GM23338 (cell line): ENCODE measurements at regions not wholly inside any gene's neighbourhood (a gene's known extent, or its start where the extent isn't known, plus 50 kb on each side); places are given as distances from the start of the nearest gene placed in this dataset.

Source experiments
- ATAC-seq: fragments of 200-7000 bp; cut with Tn5 transposase; 3 replicates; pipeline ENCODE4 v1.9.1; 2020
- DNase-seq: peaks from one replicate; pipeline ENCODE4 v3.0.0-alpha.2; 2015; ENCODE audit warnings: low spot score
- H2AFZ ChIP-seq: fragments of 200-600 bp; sonication (generic); 2 replicates; pipeline ENCODE4 v1.8.0; 2016; ENCODE audit warnings: antibody characterized with exemption, mild to moderate bottlenecking, moderate library complexity
- H3F3A ChIP-seq: fragments of 200-600 bp; sonication (generic); replicated peaks from 2 replicates; pipeline ENCODE4 v1.8.0; 2017; ENCODE audit warnings: antibody characterized with exemption, mixed run types, low read depth
- H3K27ac ChIP-seq: fragments of 200-600 bp; sonication (generic); 2 replicates; pipeline ENCODE4 v1.6.1; 2016; ENCODE audit warnings: low read depth
- H3K27me3 ChIP-seq: fragments of 200-600 bp; sonication (generic); 2 replicates; pipeline ENCODE4 v1.8.0; 2016; ENCODE audit warnings: mild to moderate bottlenecking, mixed run types, moderate library complexity; ENCODE audit not compliant: insufficient read depth
- H3K36me3 ChIP-seq: fragments of 200-600 bp; sonication (generic); 2 replicates; pipeline ENCODE4 v1.8.0; 2016; ENCODE audit warnings: mild to moderate bottlenecking; ENCODE audit not compliant: insufficient read depth
- H3K4me1 ChIP-seq: fragments of 200-600 bp; sonication (generic); 2 replicates; pipeline ENCODE4 v1.8.0; 2016; ENCODE audit warnings: mild to moderate bottlenecking, moderate library complexity; ENCODE audit not compliant: insufficient read depth
- H3K4me2 ChIP-seq: fragments of 200-600 bp; sonication (generic); 2 replicates; pipeline ENCODE4 v1.7.1; 2017; ENCODE audit warnings: mixed run types
- H3K4me3 ChIP-seq: fragments of 200-600 bp; sonication (generic); 2 replicates; pipeline ENCODE4 v1.6.1; 2016; ENCODE audit warnings: mixed run types
- H3K79me2 ChIP-seq: fragments of 200-600 bp; sonication (generic); replicated peaks from 2 replicates; pipeline ENCODE4 v1.8.0; 2017; ENCODE audit warnings: mild to moderate bottlenecking; ENCODE audit not compliant: insufficient read depth
- H3K9me2 ChIP-seq: fragments of 200-600 bp; sonication (generic); 2 replicates; pipeline ENCODE4 v1.8.0; 2017; ENCODE audit not compliant: insufficient read depth
- H4K20me1 ChIP-seq: fragments of 200-600 bp; sonication (generic); replicated peaks from 2 replicates; pipeline ENCODE4 v1.8.0; 2017; ENCODE audit warnings: mild to moderate bottlenecking; ENCODE audit not compliant: insufficient read depth
- H3K27ac Mint-ChIP-seq: 2 replicates; pipeline ENCODE4 v1.8.0; 2020; ENCODE audit warnings: inconsistent platforms, mild to moderate bottlenecking, moderate library complexity, mixed read lengths
- H3K27me3 Mint-ChIP-seq: 3 replicates; pipeline ENCODE4 v1.8.0; 2022; ENCODE audit warnings: low read depth, mild to moderate bottlenecking, moderate library complexity, mixed read lengths, inconsistent platforms; ENCODE audit not compliant: insufficient read depth, poor library complexity
- H3K36me3 Mint-ChIP-seq: 3 replicates; pipeline ENCODE4 v1.8.0; 2021; ENCODE audit warnings: low read depth, mild to moderate bottlenecking, inconsistent platforms, moderate library complexity, mixed read lengths
- H3K4me1 Mint-ChIP-seq: 3 replicates; pipeline ENCODE4 v1.8.0; 2020; ENCODE audit warnings: mild to moderate bottlenecking, inconsistent platforms, mixed read lengths
- H3K4me3 Mint-ChIP-seq: 3 replicates; pipeline ENCODE4 v1.8.0; 2021; ENCODE audit warnings: moderate library complexity, mild to moderate bottlenecking, inconsistent platforms, mixed read lengths
- H3K9me3 Mint-ChIP-seq: 3 replicates; pipeline ENCODE4 v1.8.0; 2020; ENCODE audit warnings: moderate library complexity, mild to moderate bottlenecking, inconsistent platforms, mixed read lengths
- EZH2 ChIP-seq: fragments of 200-600 bp; sonication (generic); IDR thresholded peaks from one replicate; pipeline ENCODE4 v1.8.0; 2017; ENCODE audit warnings: antibody characterized with exemption, mild to moderate bottlenecking, low read depth; ENCODE audit not compliant: unreplicated experiment
- EZH2phosphoT487 ChIP-seq: fragments of 200-600 bp; sonication (generic); IDR thresholded peaks from one replicate; pipeline ENCODE4 v1.8.1; 2018; ENCODE audit warnings: antibody characterized with exemption; ENCODE audit not compliant: unreplicated experiment
- NANOG ChIP-seq: IDR thresholded peaks from 2 replicates; pipeline ENCODE4 v1.6.1; 2016; ENCODE audit warnings: antibody characterized with exemption, borderline replicate concordance
- POLR2AphosphoS5 ChIP-seq: IDR thresholded peaks from 2 replicates; pipeline ENCODE4 v1.6.1; 2016; ENCODE audit warnings: antibody characterized with exemption, low read depth
- STAT1 ChIP-seq: IDR thresholded peaks from one replicate; pipeline ENCODE4 v1.6.1; 2016; ENCODE audit warnings: antibody characterized with exemption; ENCODE audit not compliant: unreplicated experiment
- ZNF114 ChIP-seq: fragments of 250-450 bp; sonication (Bioruptor Pico); IDR thresholded peaks from 2 replicates; pipeline ENCODE4 v1.5.0; 2020; ENCODE audit warnings: mild to moderate bottlenecking, moderate library complexity
- ZNF331 ChIP-seq: fragments of 250-450 bp; sonication (Bioruptor Pico); IDR thresholded peaks from 2 replicates; pipeline ENCODE4 v1.5.0; 2020; ENCODE audit warnings: low read depth, mild to moderate bottlenecking, moderate library complexity
- TF ChIP-seq, protein P1 (sequence below): IDR thresholded peaks from 2 replicates; pipeline ENCODE4 v1.6.1; 2016; ENCODE audit warnings: antibody characterized with exemption
- TF ChIP-seq, protein P2 (sequence below): fragments of 250-450 bp; sonication (Bioruptor Pico); IDR thresholded peaks from 2 replicates; pipeline ENCODE4 v1.5.0; 2020; ENCODE audit warnings: mild to moderate bottlenecking, moderate library complexity
- TF ChIP-seq, protein P3 (sequence below), 2 experiments: fragments of 200-600 bp in 1 of 2; sonication (generic) in 1 of 2; conservative IDR thresholded peaks; 2 replicates each; pipeline versions ENCODE4 v1.5.1 to v1.6.1; 2016 to 2017; ENCODE audit warnings: antibody characterized with exemption in 2 of 2, low read depth in 2 of 2, mild to moderate bottlenecking in 2 of 2, moderate library complexity in 1 of 2

DNA sequence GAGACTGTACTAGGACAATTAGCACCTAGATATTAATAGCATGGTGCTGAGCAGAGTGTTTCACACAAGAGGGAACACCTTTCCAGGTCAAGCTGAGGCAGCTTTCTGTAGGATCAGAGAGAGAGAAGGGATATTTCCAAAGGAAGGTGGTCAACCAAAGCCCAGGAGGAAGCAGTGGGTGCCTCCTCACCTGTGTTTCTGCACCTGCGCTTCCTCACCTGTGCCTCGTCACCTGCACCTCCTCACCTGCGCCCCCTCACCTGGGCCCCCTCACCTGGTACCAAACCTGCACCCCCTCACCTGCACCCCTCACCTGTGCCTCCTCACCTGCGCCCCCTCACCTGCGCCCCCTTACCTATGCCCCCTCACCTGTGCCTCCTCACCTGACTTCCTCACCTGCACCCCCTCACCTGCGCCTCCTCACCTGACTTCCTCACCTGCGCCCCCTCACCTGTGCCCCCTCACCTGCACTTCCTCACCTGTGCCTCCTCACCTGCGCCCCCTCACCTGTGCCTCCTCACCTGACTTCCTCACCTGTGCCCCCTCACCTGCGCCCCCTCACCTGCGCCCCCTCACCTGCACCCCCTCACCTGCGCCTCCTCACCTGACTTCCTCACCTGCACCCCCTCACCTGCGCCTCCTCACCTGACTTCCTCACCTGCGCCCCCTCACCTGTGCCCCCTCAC, 67.9 kb downstream of the TTLL2 start:
- Histone ChIP-seq H3F3A (no peaks in the 10 kb centered on the region), H3K9me2 (no peaks in the 10 kb centered on the region), H3K27me3 (no peaks in the 10 kb centered on the region), H3K4me2 (no peak overlapping the region), H4K20me1 (no peaks in the 10 kb centered on the region), H3K27ac (no peak overlapping the region), H3K36me3 (no peaks in the 10 kb centered on the region), H2AFZ (no peak overlapping the region), H3K79me2 (no peaks in the 10 kb centered on the region), H3K4me3 (no peak overlapping the region), H3K4me1 (no peaks in the 10 kb centered on the region)
- no peak overlapping the region for H3K27ac Mint-ChIP-seq
- DNase-seq, result no peak
- no peaks in the 10 kb centered on the region for H3K9me3 Mint-ChIP-seq
- H3K36me3 Mint-ChIP-seq, result no peaks in the 10 kb centered on the region
- H3K4me3 Mint-ChIP-seq, result no peak overlapping the region
- no peaks in the 10 kb centered on the region; the same call in 2 of the 3 replicates for H3K4me1 Mint-ChIP-seq
- no peak for ATAC-seq
- no peak for TF ChIP-seq ZNF114 (CRISPR knock-in tag)
- no peaks in the 10 kb centered on the region for H3K27me3 Mint-ChIP-seq

DNA sequence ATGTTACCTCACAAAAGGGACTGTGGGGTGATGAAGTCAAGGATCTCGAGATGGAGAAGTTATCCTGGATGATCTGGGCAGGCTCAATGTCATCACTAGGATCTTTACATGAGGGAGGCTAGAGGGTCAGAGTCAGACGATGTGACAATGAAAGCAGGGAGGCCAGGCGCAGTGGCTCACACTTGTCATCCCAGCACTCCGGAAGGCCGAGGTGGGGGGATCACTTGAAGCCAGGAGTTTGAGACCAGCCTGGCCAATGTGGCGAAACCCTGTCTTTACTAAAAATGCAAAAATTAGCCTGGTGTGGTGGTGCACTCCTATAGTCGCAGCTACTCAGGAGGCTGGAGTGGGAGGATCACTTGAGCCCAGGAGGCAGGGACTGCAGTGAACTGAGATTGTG, 68.8 kb downstream of the TTLL2 start:
- Histone ChIP-seq H3K27me3 (no peaks in the 10 kb centered on the region), H3K4me1 (no peaks in the 10 kb centered on the region), H3K27ac (no peak overlapping the region), H3K9me2 (no peaks in the 10 kb centered on the region), H3K79me2 (no peaks in the 10 kb centered on the region), H2AFZ (no peak overlapping the region), H3K4me3 (no peak overlapping the region), H3K4me2 (no peak overlapping the region), H3K36me3 (no peaks in the 10 kb centered on the region), H3F3A (no peaks in the 10 kb centered on the region), H4K20me1 (no peaks in the 10 kb centered on the region)
- H3K4me3 Mint-ChIP-seq, result no peak overlapping the region
- DNase-seq (no peak), ATAC-seq (no peak)
- H3K27me3 Mint-ChIP-seq, result no peaks in the 10 kb centered on the region
- no peaks in the 10 kb centered on the region; the same call in 2 of the 3 replicates for H3K4me1 Mint-ChIP-seq
- no peaks in the 10 kb centered on the region for H3K36me3 Mint-ChIP-seq
- no peaks in the 10 kb centered on the region for H3K9me3 Mint-ChIP-seq
- no peak overlapping the region for H3K27ac Mint-ChIP-seq
- TF ChIP-seq STAT1 (no peak), EZH2 (no peak), ZNF114 (CRISPR knock-in tag) (no peak), ZNF331 (CRISPR knock-in tag) (no peak), POLR2AphosphoS5 (no peak), EZH2phosphoT487 (no peak), NANOG (no peak)
- TF ChIP-seq, protein P1, sequence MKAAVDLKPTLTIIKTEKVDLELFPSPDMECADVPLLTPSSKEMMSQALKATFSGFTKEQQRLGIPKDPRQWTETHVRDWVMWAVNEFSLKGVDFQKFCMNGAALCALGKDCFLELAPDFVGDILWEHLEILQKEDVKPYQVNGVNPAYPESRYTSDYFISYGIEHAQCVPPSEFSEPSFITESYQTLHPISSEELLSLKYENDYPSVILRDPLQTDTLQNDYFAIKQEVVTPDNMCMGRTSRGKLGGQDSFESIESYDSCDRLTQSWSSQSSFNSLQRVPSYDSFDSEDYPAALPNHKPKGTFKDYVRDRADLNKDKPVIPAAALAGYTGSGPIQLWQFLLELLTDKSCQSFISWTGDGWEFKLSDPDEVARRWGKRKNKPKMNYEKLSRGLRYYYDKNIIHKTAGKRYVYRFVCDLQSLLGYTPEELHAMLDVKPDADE, result no peak
- TF ChIP-seq, protein P2, sequence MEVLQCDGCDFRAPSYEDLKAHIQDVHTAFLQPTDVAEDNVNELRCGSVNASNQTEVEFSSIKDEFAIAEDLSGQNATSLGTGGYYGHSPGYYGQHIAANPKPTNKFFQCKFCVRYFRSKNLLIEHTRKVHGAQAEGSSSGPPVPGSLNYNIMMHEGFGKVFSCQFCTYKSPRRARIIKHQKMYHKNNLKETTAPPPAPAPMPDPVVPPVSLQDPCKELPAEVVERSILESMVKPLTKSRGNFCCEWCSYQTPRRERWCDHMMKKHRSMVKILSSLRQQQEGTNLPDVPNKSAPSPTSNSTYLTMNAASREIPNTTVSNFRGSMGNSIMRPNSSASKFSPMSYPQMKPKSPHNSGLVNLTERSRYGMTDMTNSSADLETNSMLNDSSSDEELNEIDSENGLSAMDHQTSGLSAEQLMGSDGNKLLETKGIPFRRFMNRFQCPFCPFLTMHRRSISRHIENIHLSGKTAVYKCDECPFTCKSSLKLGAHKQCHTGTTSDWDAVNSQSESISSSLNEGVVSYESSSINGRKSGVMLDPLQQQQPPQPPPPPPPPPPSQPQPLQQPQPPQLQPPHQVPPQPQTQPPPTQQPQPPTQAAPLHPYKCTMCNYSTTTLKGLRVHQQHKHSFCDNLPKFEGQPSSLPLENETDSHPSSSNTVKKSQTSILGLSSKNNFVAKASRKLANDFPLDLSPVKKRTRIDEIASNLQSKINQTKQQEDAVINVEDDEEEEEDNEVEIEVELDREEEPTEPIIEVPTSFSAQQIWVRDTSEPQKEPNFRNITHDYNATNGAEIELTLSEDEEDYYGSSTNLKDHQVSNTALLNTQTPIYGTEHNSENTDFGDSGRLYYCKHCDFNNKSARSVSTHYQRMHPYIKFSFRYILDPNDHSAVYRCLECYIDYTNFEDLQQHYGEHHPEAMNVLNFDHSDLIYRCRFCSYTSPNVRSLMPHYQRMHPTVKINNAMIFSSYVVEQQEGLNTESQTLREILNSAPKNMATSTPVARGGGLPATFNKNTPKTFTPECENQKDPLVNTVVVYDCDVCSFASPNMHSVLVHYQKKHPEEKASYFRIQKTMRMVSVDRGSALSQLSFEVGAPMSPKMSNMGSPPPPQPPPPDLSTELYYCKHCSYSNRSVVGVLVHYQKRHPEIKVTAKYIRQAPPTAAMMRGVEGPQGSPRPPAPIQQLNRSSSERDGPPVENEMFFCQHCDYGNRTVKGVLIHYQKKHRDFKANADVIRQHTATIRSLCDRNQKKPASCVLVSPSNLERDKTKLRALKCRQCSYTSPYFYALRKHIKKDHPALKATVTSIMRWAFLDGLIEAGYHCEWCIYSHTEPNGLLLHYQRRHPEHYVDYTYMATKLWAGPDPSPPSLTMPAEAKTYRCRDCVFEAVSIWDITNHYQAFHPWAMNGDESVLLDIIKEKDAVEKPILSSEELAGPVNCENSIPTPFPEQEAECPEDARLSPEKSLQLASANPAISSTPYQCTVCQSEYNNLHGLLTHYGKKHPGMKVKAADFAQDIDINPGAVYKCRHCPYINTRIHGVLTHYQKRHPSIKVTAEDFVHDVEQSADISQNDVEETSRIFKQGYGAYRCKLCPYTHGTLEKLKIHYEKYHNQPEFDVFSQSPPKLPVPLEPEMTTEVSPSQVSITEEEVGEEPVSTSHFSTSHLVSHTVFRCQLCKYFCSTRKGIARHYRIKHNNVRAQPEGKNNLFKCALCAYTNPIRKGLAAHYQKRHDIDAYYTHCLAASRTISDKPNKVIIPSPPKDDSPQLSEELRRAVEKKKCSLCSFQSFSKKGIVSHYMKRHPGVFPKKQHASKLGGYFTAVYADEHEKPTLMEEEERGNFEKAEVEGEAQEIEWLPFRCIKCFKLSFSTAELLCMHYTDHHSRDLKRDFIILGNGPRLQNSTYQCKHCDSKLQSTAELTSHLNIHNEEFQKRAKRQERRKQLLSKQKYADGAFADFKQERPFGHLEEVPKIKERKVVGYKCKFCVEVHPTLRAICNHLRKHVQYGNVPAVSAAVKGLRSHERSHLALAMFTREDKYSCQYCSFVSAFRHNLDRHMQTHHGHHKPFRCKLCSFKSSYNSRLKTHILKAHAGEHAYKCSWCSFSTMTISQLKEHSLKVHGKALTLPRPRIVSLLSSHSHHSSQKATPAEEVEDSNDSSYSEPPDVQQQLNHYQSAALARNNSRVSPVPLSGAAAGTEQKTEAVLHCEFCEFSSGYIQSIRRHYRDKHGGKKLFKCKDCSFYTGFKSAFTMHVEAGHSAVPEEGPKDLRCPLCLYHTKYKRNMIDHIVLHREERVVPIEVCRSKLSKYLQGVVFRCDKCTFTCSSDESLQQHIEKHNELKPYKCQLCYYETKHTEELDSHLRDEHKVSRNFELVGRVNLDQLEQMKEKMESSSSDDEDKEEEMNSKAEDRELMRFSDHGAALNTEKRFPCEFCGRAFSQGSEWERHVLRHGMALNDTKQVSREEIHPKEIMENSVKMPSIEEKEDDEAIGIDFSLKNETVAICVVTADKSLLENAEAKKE (CRISPR knock-in tag), result no peak
- TF ChIP-seq, protein P3, sequence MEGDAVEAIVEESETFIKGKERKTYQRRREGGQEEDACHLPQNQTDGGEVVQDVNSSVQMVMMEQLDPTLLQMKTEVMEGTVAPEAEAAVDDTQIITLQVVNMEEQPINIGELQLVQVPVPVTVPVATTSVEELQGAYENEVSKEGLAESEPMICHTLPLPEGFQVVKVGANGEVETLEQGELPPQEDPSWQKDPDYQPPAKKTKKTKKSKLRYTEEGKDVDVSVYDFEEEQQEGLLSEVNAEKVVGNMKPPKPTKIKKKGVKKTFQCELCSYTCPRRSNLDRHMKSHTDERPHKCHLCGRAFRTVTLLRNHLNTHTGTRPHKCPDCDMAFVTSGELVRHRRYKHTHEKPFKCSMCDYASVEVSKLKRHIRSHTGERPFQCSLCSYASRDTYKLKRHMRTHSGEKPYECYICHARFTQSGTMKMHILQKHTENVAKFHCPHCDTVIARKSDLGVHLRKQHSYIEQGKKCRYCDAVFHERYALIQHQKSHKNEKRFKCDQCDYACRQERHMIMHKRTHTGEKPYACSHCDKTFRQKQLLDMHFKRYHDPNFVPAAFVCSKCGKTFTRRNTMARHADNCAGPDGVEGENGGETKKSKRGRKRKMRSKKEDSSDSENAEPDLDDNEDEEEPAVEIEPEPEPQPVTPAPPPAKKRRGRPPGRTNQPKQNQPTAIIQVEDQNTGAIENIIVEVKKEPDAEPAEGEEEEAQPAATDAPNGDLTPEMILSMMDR (conservative IDR thresholded peaks at IDR 0.05; ENCODE audit: low read depth in 2 of 2), result no peak
